ENCODE measurements at regions not wholly inside any gene's neighbourhood (a gene's known extent, or its start where the extent isn't known, plus 50 kb on each side); places are given as distances from the start of the nearest gene placed in this dataset.
A peak's percentile ranks its signal among the peaks of the same experiment; 100 is the strongest.

GRCh38 chr15:53108319-53108718 lies 318.2 kb upstream of the ONECUT1 start:
- Mint-ChIP-seq H3K36me3 (ENCODE audit: insufficient read depth in 1 of 3, low read depth in 3 of 3) (no peaks in the 10 kb centered on the region), H3K4me1 (peaks cover 31 to 34% of the 10 kb centered on the region in 2 experiments), H3K4me3 (no peak overlapping the region), H3K27me3 (ENCODE audit: low read depth) (no peaks in the 10 kb centered on the region), H3K27ac (peak overlapping the region in 1 of 3 experiments; percentile 79; a peak in 3 of 7 replicates), H3K9me3 (no peaks in the 10 kb centered on the region)
- Histone ChIP-seq H3K9me3 (ENCODE audit: control insufficient read depth, low read depth, low read length) (no peaks in the 10 kb centered on the region), H3K27me3 (ENCODE audit: insufficient read depth, low read length) (no peaks in the 10 kb centered on the region), H3K23ac (ENCODE audit: insufficient read length, low read depth, low read length) (no peak overlapping the region), H2AK5ac (ENCODE audit: insufficient read length, low read length) (no peak overlapping the region), H2BK120ac (ENCODE audit: low read depth, low read length, poor library complexity, severe bottlenecking) (no peak overlapping the region), H3K9ac (ENCODE audit: extremely low read depth, insufficient read length, low read length) (no peak overlapping the region), H4K20me1 (ENCODE audit: control insufficient read depth, insufficient read depth, insufficient read length) (no peaks in the 10 kb centered on the region), H3K23me2 (ENCODE audit: insufficient read length, low read depth, low read length, poor library complexity, severe bottlenecking) (no peaks in the 10 kb centered on the region), H3K79me1 (ENCODE audit: insufficient read depth, low read depth, low read length, poor library complexity, severe bottlenecking) (no peaks in the 10 kb centered on the region), H2BK15ac (ENCODE audit: low read depth, low read length) (no peak overlapping the region), H3K4me1 (ENCODE audit: insufficient read depth, low read length) (no peaks in the 10 kb centered on the region; the same call in none of the 2 replicates), H4K91ac (ENCODE audit: insufficient read length, low read depth, low read length) (no peak overlapping the region), H3K56ac (ENCODE audit: insufficient read length, low read depth, low read length) (no peak overlapping the region), H2BK20ac (ENCODE audit: low read depth, low read length, poor library complexity, severe bottlenecking) (no peak overlapping the region), H3T11ph (ENCODE audit: low read length) (no peak overlapping the region), H4K5ac (ENCODE audit: insufficient read length, low read depth, low read length) (no peak overlapping the region), H3K4ac (ENCODE audit: low read depth, low read length) (no peak overlapping the region), H3K4me2 (ENCODE audit: insufficient read depth, insufficient read length, low read length) (no peak overlapping the region), H3K18ac (ENCODE audit: insufficient read length, low read depth, low read length) (no peak overlapping the region), H3K27ac (ENCODE audit: insufficient read length, low read depth, low read length) (no peak overlapping the region), H2BK12ac (ENCODE audit: insufficient read length, low read depth, low read length) (no peak overlapping the region), H4K8ac (replicated peaks; ENCODE audit: insufficient read length, low read depth, low read length) (no peak overlapping the region), H2AFZ (ENCODE audit: low read length) (no peak overlapping the region), H3K79me2 (ENCODE audit: insufficient read depth, low read length) (no peaks in the 10 kb centered on the region), H2BK5ac (ENCODE audit: insufficient read length, low read length) (no peak overlapping the region), H3K14ac (ENCODE audit: insufficient read depth, low read length) (no peak overlapping the region)
- TF ChIP-seq CTCF (conservative IDR thresholded peaks at IDR 0.05), result no peak
- no peak for DNase-seq
- WGBS (ENCODE audit: extremely low coverage, insufficient read length, low lambda C conversion rate), result no CpG with 5 or more reads among the region's 2 CpGs
